ENCODE measurements at regions not wholly inside any gene's neighbourhood (a gene's known extent, or its start where the extent isn't known, plus 50 kb on each side); places are given as distances from the start of the nearest gene placed in this dataset.

DNA sequence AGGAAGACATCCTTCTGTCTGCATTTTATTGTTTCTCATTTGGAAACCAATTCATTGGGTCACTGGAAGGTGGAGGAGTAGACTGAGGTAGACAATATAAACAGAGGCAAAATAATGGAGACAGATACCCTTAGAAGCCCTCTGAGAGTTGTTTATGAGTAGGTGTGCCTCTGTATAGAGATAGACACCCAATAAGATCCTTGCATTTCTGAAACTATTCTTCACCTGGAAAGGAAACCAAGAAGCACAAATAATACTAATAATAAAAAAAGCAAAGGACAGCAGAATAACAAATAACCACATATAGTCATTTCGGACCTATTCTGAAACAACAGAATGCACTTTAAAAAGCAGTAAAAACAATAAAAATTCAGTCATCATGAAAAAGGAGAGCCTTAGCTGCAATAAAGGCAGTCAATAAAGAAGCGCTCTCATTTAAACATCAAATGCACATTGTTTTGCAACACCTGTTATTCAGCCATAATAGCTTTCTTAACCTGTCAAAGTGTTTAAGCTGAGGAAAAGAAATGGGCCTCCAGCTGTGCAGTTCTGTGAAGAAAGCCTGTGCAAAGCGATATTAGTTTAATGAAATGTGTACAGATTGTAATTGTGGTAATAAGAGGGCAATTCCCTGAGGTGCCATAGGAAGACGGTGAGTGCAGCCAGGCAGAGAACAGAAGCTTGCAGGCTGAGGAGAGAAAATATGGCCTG lies 904.2 kb downstream of the STPG2 start:
- no peak for TF ChIP-seq EZH2 (IDR thresholded peaks at IDR 0.05; ENCODE audit: borderline replicate concordance, low read length)
- TF ChIP-seq, protein P1, sequence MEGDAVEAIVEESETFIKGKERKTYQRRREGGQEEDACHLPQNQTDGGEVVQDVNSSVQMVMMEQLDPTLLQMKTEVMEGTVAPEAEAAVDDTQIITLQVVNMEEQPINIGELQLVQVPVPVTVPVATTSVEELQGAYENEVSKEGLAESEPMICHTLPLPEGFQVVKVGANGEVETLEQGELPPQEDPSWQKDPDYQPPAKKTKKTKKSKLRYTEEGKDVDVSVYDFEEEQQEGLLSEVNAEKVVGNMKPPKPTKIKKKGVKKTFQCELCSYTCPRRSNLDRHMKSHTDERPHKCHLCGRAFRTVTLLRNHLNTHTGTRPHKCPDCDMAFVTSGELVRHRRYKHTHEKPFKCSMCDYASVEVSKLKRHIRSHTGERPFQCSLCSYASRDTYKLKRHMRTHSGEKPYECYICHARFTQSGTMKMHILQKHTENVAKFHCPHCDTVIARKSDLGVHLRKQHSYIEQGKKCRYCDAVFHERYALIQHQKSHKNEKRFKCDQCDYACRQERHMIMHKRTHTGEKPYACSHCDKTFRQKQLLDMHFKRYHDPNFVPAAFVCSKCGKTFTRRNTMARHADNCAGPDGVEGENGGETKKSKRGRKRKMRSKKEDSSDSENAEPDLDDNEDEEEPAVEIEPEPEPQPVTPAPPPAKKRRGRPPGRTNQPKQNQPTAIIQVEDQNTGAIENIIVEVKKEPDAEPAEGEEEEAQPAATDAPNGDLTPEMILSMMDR (IDR thresholded peaks at IDR 0.05; ENCODE audit: low read length): no peak
- H3K27ac ChIP-seq (ENCODE audit: low read depth, low read length, poor library complexity, severe bottlenecking): no peak overlapping the region
- no peaks in the 10 kb centered on the region for H3K4me1 ChIP-seq (ENCODE audit: insufficient read depth, low read length, severe bottlenecking)
- no peaks in the 10 kb centered on the region for H3K9me3 ChIP-seq (ENCODE audit: low read length)
- no peak overlapping the region for H2AFZ ChIP-seq (ENCODE audit: low read length)
- no peak overlapping the region for H3K9ac ChIP-seq (ENCODE audit: low read length)
- H3K27me3 ChIP-seq (ENCODE audit: insufficient read depth, low read length): no peaks in the 10 kb centered on the region
- no peaks in the 10 kb centered on the region for H4K20me1 ChIP-seq (ENCODE audit: insufficient read depth, low read length)
- H3F3A ChIP-seq (ENCODE audit: insufficient read depth, low read length): no peaks in the 10 kb centered on the region
- H3K4me3 ChIP-seq (ENCODE audit: low read depth, low read length, poor library complexity, severe bottlenecking): no peak overlapping the region
- H3K4me2 ChIP-seq (ENCODE audit: low read length): no peak overlapping the region
- no peaks in the 10 kb centered on the region for H3K79me2 ChIP-seq (ENCODE audit: insufficient read depth, low read length)
- H3K9me2 ChIP-seq (ENCODE audit: low read depth, low read length): no peaks in the 10 kb centered on the region
- H3K36me3 ChIP-seq (ENCODE audit: insufficient read depth, low read length): no peaks in the 10 kb centered on the region

DNA sequence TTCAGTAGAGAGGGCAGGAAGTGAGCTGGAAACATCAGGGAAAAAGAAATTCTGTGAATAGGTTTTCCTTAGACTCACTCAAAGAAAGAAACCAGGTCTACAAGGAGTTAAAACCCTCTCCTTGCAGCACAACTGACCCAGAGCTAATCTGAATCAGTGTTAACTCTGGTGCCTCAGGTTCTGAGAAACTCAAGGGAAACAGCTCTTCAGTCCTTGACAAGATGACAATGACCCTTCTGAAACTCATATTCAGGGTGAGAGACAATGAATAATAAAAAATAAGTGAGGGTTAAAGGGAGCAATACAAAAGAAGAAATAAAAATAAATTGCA lies 903.6 kb downstream of the STPG2 start:
- Histone ChIP-seq H3K79me2 (ENCODE audit: insufficient read depth, low read length) (no peaks in the 10 kb centered on the region), H3F3A (ENCODE audit: insufficient read depth, low read length) (no peaks in the 10 kb centered on the region), H3K4me3 (ENCODE audit: low read depth, low read length, poor library complexity, severe bottlenecking) (no peak overlapping the region), H3K4me2 (ENCODE audit: low read length) (no peak overlapping the region), H3K9me3 (ENCODE audit: low read length) (no peaks in the 10 kb centered on the region), H3K4me1 (ENCODE audit: insufficient read depth, low read length, severe bottlenecking) (no peaks in the 10 kb centered on the region), H2AFZ (ENCODE audit: low read length) (no peak overlapping the region), H4K20me1 (ENCODE audit: insufficient read depth, low read length) (no peaks in the 10 kb centered on the region), H3K27ac (ENCODE audit: low read depth, low read length, poor library complexity, severe bottlenecking) (no peak overlapping the region), H3K27me3 (ENCODE audit: insufficient read depth, low read length) (no peaks in the 10 kb centered on the region), H3K9ac (ENCODE audit: low read length) (no peak overlapping the region), H3K9me2 (ENCODE audit: low read depth, low read length) (no peaks in the 10 kb centered on the region), H3K36me3 (ENCODE audit: insufficient read depth, low read length) (no peaks in the 10 kb centered on the region)
- TF ChIP-seq, protein P1 (IDR thresholded peaks at IDR 0.05; ENCODE audit: low read length): no peak
- no peak for TF ChIP-seq EZH2 (IDR thresholded peaks at IDR 0.05; ENCODE audit: borderline replicate concordance, low read length)

DNA sequence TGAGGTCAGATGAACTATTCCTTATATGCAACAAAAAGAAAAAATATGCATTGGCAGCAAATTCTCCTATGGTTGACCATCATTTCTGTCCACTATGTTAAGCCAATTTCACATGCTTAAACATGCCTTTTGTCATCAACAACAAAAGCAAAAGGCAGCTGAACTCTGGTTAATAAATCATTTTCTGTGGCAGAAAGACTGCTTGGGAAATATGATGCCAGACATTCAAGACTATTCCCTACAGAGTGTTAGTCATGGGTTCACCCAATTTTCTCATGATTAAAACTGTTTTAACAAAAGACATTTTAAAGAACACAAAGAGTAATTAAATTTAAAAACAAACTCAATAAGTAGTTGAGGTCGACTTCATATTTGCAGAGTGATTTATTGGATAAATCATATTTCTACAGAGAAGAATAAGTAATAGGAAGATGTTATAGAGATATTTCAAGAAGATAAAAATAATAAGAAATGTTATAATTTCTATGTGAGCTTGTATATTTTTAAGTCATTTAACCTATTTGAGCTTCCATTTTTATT lies 890.6 kb downstream of the STPG2 start:
- no peaks in the 10 kb centered on the region for H3K27me3 ChIP-seq (ENCODE audit: insufficient read depth, low read length)
- TF ChIP-seq, protein P1 (IDR thresholded peaks at IDR 0.05; ENCODE audit: low read length): no peak
- no peak for TF ChIP-seq EZH2 (IDR thresholded peaks at IDR 0.05; ENCODE audit: borderline replicate concordance, low read length)
- H3K4me2 ChIP-seq (ENCODE audit: low read length): no peak overlapping the region
- H4K20me1 ChIP-seq (ENCODE audit: insufficient read depth, low read length): no peaks in the 10 kb centered on the region
- H3K36me3 ChIP-seq (ENCODE audit: insufficient read depth, low read length): no peaks in the 10 kb centered on the region
- H3K79me2 ChIP-seq (ENCODE audit: insufficient read depth, low read length): no peaks in the 10 kb centered on the region
- no peaks in the 10 kb centered on the region for H3K9me3 ChIP-seq (ENCODE audit: low read length)
- H3K9me2 ChIP-seq (ENCODE audit: low read depth, low read length): no peaks in the 10 kb centered on the region
- no peaks in the 10 kb centered on the region for H3F3A ChIP-seq (ENCODE audit: insufficient read depth, low read length)
- no peak overlapping the region for H3K9ac ChIP-seq (ENCODE audit: low read length)
- no peaks in the 10 kb centered on the region for H3K4me1 ChIP-seq (ENCODE audit: insufficient read depth, low read length, severe bottlenecking)
- H2AFZ ChIP-seq (ENCODE audit: low read length): no peak overlapping the region
- no peak overlapping the region for H3K4me3 ChIP-seq (ENCODE audit: low read depth, low read length, poor library complexity, severe bottlenecking)
- no peak overlapping the region for H3K27ac ChIP-seq (ENCODE audit: low read depth, low read length, poor library complexity, severe bottlenecking)
